ENCODE measurements at regions not wholly inside any gene's neighbourhood (a gene's known extent, or its start where the extent isn't known, plus 50 kb on each side); places are given as distances from the start of the nearest gene placed in this dataset.

DNA sequence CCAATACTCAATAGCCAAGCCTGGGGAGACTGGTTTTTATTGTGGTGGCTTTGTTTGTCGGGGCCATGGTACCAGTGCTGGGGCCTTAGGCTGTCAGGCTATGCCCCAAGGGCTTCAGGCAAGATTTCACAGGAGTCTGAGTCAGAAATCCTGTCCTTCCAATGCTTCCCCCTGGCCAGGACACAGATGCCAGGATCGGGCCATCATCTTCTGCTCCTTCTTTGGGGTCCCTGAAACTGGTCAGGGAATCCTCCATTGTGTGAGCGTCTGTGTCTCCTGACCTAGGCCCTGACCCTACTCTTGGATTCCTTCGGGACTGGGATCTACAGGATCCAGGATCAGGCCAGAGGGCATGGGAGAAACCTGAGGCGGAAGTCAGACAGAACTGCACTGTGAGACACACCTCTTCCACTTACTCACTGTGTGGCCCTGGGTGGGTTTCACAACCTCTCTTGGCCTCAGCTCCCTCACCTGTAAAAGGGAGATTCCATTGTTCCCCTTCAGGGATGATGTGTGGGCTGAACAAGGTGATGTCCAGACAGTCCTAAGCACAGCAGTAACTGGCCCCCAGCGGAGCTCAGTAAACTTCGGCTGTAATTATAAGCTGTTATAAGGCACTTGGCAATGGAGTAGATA, 292.7 kb downstream of the UACA start:
- H3K4me1 ChIP-seq (ENCODE audit: control insufficient read depth, low read length): peaks cover 15% of the 10 kb centered on the region
- no peak overlapping the region for H3K4me2 ChIP-seq (ENCODE audit: low read length)
- H3K27me3 ChIP-seq (ENCODE audit: control insufficient read depth, low read length): peaks cover 30% of the 10 kb centered on the region
- no peaks in the 10 kb centered on the region for H3K79me2 ChIP-seq (ENCODE audit: control insufficient read depth, low read length)
- H3K36me3 ChIP-seq (ENCODE audit: control insufficient read depth, low read length): no peaks in the 10 kb centered on the region
- no peak for TF ChIP-seq EZH2phosphoT487 (IDR thresholded peaks at IDR 0.05; ENCODE audit: borderline replicate concordance, low read length)
- TF ChIP-seq, protein P1, sequence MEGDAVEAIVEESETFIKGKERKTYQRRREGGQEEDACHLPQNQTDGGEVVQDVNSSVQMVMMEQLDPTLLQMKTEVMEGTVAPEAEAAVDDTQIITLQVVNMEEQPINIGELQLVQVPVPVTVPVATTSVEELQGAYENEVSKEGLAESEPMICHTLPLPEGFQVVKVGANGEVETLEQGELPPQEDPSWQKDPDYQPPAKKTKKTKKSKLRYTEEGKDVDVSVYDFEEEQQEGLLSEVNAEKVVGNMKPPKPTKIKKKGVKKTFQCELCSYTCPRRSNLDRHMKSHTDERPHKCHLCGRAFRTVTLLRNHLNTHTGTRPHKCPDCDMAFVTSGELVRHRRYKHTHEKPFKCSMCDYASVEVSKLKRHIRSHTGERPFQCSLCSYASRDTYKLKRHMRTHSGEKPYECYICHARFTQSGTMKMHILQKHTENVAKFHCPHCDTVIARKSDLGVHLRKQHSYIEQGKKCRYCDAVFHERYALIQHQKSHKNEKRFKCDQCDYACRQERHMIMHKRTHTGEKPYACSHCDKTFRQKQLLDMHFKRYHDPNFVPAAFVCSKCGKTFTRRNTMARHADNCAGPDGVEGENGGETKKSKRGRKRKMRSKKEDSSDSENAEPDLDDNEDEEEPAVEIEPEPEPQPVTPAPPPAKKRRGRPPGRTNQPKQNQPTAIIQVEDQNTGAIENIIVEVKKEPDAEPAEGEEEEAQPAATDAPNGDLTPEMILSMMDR (IDR thresholded peaks at IDR 0.05; ENCODE audit: low read depth, low read length, poor library complexity, severe bottlenecking): no peak
- no peaks in the 10 kb centered on the region for H3K9me3 ChIP-seq (ENCODE audit: control insufficient read depth, insufficient read depth, low read length)
- no peaks in the 10 kb centered on the region for H4K20me1 ChIP-seq (ENCODE audit: control insufficient read depth, insufficient read depth, low read depth, low read length)
- H3K4me3 ChIP-seq (ENCODE audit: low read length): no peak overlapping the region
- no peak overlapping the region for H3K27ac ChIP-seq (ENCODE audit: low read depth, low read length)
- no peaks in the 10 kb centered on the region for H3F3A ChIP-seq (ENCODE audit: control insufficient read depth, insufficient read depth)
- no peaks in the 10 kb centered on the region for H3K9me2 ChIP-seq (replicated peaks; ENCODE audit: control insufficient read depth, low read length)

DNA sequence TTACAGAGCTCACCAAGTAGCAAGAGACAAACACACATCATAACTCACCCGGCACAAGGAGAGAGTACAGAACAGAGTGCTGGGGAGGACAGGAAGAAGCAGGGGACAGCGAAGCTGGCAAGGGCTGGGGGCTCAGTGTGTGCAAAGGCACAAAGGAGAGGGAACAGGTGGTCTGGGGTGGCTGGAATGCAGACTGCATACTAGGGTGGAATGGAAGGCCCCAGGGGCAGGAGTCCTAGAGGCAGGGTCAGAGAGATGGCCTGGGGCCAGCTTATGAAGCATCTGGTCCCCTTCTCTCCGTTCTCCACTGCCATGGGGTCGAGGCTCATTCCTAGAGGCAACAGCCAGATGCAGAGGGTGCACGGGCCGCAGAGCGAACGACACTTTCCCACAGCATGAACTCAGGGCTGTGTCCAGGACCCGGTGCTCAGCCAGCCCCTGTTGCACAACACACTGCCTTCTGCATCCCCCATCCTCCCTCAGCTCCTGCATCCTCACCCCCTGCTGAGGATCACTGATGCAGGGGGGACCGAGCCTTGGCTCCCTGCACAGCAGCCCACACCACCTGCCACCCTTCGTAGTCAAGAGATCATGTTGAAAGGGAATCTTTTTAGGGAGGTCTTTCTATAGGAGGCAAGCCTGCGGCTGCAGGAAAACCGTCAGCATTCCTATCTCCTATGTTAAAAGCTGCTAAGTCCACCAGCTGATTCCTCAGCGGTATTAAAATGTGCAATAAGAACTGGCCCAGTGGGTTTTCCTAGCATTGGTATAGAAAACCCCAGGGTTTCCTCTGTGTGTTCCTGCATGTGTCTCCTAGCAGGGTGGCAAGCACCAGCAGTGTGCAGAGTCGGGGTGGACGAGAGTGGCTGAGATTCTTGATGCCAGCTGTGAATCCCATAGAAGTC, 293.5 kb downstream of the UACA start:
- no peaks in the 10 kb centered on the region for H3K79me2 ChIP-seq (ENCODE audit: control insufficient read depth, low read length)
- H3F3A ChIP-seq (ENCODE audit: control insufficient read depth, insufficient read depth): no peaks in the 10 kb centered on the region
- peaks cover 10% of the 10 kb centered on the region for H3K4me1 ChIP-seq (ENCODE audit: control insufficient read depth, low read length)
- H3K36me3 ChIP-seq (ENCODE audit: control insufficient read depth, low read length): no peaks in the 10 kb centered on the region
- H3K9me2 ChIP-seq (replicated peaks; ENCODE audit: control insufficient read depth, low read length): no peaks in the 10 kb centered on the region
- no peak overlapping the region for H3K4me2 ChIP-seq (ENCODE audit: low read length)
- no peak overlapping the region for H3K4me3 ChIP-seq (ENCODE audit: low read length)
- H3K27ac ChIP-seq (ENCODE audit: low read depth, low read length): no peak overlapping the region
- no peaks in the 10 kb centered on the region for H4K20me1 ChIP-seq (ENCODE audit: control insufficient read depth, insufficient read depth, low read depth, low read length)
- TF ChIP-seq, protein P1 (IDR thresholded peaks at IDR 0.05; ENCODE audit: low read depth, low read length, poor library complexity, severe bottlenecking): no peak
- no peak for TF ChIP-seq EZH2phosphoT487 (IDR thresholded peaks at IDR 0.05; ENCODE audit: borderline replicate concordance, low read length)
- H3K27me3 ChIP-seq (ENCODE audit: control insufficient read depth, low read length): peaks cover 22% of the 10 kb centered on the region
- H3K9me3 ChIP-seq (ENCODE audit: control insufficient read depth, insufficient read depth, low read length): no peaks in the 10 kb centered on the region

DNA sequence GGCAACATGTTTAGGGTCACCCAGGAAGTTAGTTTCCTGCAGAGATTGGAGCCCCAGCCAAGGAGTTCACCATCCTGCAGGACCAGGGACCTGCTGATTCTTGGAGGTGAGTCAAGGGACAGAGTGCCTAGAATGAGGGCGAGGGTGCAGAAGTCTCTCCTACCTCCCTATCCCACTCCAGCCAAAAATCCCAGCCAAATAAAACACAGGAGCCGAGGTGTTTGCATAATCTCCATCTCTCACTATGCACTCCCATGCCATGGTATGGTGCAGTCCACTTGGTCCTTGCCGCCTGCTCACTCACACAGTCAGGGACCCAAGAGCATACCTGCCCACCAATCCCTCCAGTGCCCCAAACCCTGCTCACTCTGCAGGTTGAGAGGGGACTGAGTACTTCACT, 294.2 kb downstream of the UACA start:
- TF ChIP-seq, protein P1 (IDR thresholded peaks at IDR 0.05; ENCODE audit: low read depth, low read length, poor library complexity, severe bottlenecking): no peak
- no peak for TF ChIP-seq EZH2phosphoT487 (IDR thresholded peaks at IDR 0.05; ENCODE audit: borderline replicate concordance, low read length)
- Histone ChIP-seq H3K9me2 (replicated peaks; ENCODE audit: control insufficient read depth, low read length) (no peaks in the 10 kb centered on the region), H3K4me3 (ENCODE audit: low read length) (no peak overlapping the region), H3K4me2 (ENCODE audit: low read length) (no peak overlapping the region), H4K20me1 (ENCODE audit: control insufficient read depth, insufficient read depth, low read depth, low read length) (no peaks in the 10 kb centered on the region), H3K36me3 (ENCODE audit: control insufficient read depth, low read length) (no peaks in the 10 kb centered on the region), H3K27ac (ENCODE audit: low read depth, low read length) (no peak overlapping the region), H3K4me1 (ENCODE audit: control insufficient read depth, low read length) (peaks cover 14% of the 10 kb centered on the region), H3K9me3 (ENCODE audit: control insufficient read depth, insufficient read depth, low read length) (no peaks in the 10 kb centered on the region), H3K79me2 (ENCODE audit: control insufficient read depth, low read length) (no peaks in the 10 kb centered on the region), H3K27me3 (ENCODE audit: control insufficient read depth, low read length) (peaks cover 15% of the 10 kb centered on the region), H3F3A (ENCODE audit: control insufficient read depth, insufficient read depth) (no peaks in the 10 kb centered on the region)
